ENCODE measurements at regions not wholly inside any gene's neighbourhood (a gene's known extent, or its start where the extent isn't known, plus 50 kb on each side); places are given as distances from the start of the nearest gene placed in this dataset.
"Not testable (repeated sequence)": the region's sequence is repeated elsewhere in the genome, so short reads cannot be mapped to it uniquely, and the experiment has no call there.

- TF ChIP-seq ZNF274 (IDR thresholded peaks at IDR 0.05; ENCODE audit: low read depth, low read length), result no peak
These were observed 317.1 kb downstream of the MAT2B start for GRCh38 chr5:163822548-163822947.

GRCh38 chr5:163825661-163826060 lies 320.2 kb downstream of the MAT2B start:
- no peak for TF ChIP-seq ZNF274 (IDR thresholded peaks at IDR 0.05; ENCODE audit: low read depth, low read length)
- H3K4me3 ChIP-seq (ENCODE audit: low read length), result no peak overlapping the region

More at GRCh38 chr5:163822548-163822947, 317.1 kb downstream of the MAT2B start:
- no peak overlapping the region for H3K4me3 ChIP-seq (ENCODE audit: low read length)

DNA sequence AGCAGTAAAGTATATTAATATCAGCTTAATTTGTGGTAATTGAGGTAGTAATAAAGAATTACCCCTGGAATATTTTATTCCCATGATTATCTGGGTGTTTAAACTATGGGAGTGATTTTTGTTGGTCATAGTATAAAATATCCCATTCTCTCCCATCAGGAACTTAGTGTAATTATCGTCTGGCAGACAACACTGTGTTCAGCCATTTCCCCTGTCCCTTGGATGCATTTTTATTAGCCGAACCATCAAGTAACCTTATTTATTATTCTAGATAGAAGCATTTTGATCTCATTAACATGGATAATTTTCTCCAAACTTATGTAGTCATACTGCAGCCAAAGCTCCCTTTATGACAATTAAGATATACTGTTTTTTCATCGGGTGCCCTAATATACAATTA lies 320.8 kb downstream of the MAT2B start:
- H3K4me3 ChIP-seq (ENCODE audit: low read length), result no peak overlapping the region
- TF ChIP-seq ZNF274 (IDR thresholded peaks at IDR 0.05; ENCODE audit: low read depth, low read length), result no peak

DNA sequence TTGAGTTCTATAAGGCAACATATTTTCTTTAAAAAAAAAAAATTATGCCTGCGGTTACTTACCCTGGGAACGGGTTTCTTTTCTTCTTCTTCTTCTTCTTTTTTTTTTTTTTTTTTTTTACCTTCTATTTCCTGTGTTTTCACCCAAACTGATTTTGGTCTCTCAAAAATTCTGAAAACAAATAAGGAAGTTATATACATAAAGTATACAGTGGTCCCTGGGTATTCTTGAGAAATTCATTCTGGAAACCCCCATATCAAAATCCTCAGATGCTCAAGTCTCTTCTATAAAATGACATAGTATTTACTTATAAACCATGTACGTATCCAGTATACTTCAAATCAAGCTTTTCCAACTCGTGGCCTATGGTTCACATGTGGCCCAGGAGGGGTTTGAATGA lies 326.7 kb downstream of the MAT2B start:
- TF ChIP-seq ZNF274 (IDR thresholded peaks at IDR 0.05; ENCODE audit: low read depth, low read length), result no peak

DNA sequence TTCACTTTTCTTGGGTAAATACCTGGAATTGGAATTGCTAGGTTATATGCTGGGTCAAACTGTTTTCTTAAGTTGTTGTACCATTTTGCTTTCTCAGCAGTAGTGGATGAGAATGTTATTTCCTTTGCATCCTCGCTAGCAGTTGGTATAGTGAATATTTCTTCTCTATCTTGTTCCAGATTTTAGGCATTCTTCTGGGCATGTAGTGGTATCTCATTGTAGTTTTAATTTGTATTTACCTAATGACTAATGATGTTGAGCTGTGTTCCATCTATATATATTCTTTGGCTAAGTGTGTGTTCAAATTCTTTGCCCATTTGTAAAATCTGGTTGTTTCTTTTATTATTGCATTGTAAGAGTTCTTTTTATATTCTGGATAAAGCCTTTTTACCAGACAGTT lies 333.3 kb downstream of the MAT2B start:
- no peak for TF ChIP-seq ZNF274 (IDR thresholded peaks at IDR 0.05; ENCODE audit: low read depth, low read length)
- H3K4me3 ChIP-seq (ENCODE audit: low read length), result no peak overlapping the region

More for the DNA sequence above, 326.7 kb downstream of the MAT2B start:
- H3K4me3 ChIP-seq (ENCODE audit: low read length), result no peak overlapping the region

DNA sequence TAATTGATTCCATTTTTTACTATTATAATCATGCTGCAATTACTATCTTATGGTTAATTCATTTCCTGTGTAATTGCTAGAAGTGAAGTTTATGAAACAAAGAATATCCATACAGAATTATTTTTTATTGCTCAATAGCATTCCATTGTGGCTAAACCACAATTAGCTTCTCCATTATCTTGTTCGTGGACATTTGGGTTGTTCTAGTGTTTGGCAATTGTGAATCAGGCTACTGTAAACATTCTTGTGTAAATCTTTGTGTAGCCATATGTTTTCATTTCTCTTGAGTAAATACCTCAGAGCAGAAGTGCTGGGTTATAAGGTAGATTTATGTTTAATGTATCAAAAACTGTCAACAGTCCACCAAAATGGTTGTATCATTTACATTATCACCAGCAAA lies 341.1 kb downstream of the MAT2B start:
- H3K4me3 ChIP-seq (ENCODE audit: low read length), result no peak overlapping the region
- TF ChIP-seq ZNF274 (IDR thresholded peaks at IDR 0.05; ENCODE audit: low read depth, low read length), result no peak

- no peak for TF ChIP-seq ZNF274 (IDR thresholded peaks at IDR 0.05; ENCODE audit: low read depth, low read length)
- H3K4me3 ChIP-seq (ENCODE audit: low read length), result no peak overlapping the region
These were observed 350.3 kb downstream of the MAT2B start for GRCh38 chr5:163855754-163856153.

GRCh38 chr5:163861670-163862069 lies 356.3 kb downstream of the MAT2B start:
- no peak overlapping the region for H3K4me3 ChIP-seq (ENCODE audit: low read length)
- TF ChIP-seq ZNF274 (IDR thresholded peaks at IDR 0.05; ENCODE audit: low read depth, low read length), result no peak

DNA sequence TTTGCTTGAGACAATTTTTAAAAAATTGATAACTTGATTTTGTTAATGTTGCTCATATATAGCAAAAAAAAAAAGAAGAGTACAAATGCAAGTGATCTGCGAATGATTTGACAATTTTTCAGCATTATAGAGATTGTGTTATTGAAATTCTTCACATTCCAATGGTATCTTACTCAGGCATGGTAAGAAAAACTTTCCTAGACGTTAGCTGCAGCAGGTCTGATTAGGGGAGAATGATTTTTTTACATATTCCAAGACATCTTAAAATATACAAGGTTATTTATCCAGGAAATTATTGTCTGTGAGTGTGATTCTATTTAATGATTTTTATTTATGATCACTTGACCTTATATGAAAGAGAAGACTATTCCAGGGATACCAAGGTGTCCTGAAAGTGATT lies 361.9 kb downstream of the MAT2B start:
- no peak for TF ChIP-seq ZNF274 (IDR thresholded peaks at IDR 0.05; ENCODE audit: low read depth, low read length)

DNA sequence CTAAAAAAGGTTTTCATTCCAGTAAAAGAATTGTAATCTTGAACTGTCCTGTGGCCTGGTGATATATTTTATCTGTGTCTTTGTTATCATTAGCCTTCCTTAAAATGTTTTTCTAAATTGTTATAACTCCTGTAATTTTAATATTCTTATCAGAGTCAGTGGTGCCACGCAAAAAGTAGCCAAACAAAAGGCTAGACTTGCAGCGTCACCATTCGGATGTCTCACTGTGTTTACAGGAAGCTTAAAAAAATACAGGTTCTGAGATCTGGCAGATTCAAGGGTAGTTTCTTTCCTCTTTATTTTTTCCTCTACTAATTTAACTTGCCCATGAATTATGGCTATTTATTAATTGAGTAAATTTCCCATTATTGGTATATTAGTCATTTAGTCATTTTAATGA lies 362.3 kb downstream of the MAT2B start:
- no peak for TF ChIP-seq ZNF274 (IDR thresholded peaks at IDR 0.05; ENCODE audit: low read depth, low read length)

More for the DNA sequence above, 361.9 kb downstream of the MAT2B start:
- H3K4me3 ChIP-seq (ENCODE audit: low read length), result no peak overlapping the region

DNA sequence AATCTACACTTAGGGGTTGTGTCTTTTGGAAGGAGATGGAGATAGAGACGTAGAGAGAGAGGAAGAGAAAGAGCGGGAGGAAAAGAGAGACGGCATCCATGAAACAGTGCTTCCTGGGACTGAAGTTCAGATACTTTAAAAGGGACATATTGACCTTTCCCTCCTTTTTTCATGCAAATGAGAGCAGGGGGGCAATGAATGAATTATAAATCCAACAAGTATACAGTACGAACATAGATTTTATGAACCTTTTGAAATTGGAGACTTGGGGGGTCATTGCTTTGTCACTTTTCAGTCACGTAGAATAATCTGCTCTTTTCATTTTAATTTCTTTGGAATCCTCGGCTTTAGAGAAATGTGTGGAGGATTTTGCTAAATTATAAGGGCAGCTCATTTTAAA lies 364.2 kb downstream of the MAT2B start:
- TF ChIP-seq ZNF274 (IDR thresholded peaks at IDR 0.05; ENCODE audit: low read depth, low read length), result no peak
- H3K4me3 ChIP-seq (ENCODE audit: low read length), result no peak overlapping the region

More for the DNA sequence above, 362.3 kb downstream of the MAT2B start:
- H3K4me3 ChIP-seq (ENCODE audit: low read length), result no peak overlapping the region

GRCh38 chr5:163870441-163870840 lies 365.0 kb downstream of the MAT2B start:
- no peak for TF ChIP-seq ZNF274 (IDR thresholded peaks at IDR 0.05; ENCODE audit: low read depth, low read length)

GRCh38 chr5:163874431-163874830 lies 369.0 kb downstream of the MAT2B start:
- no peak for TF ChIP-seq ZNF274 (IDR thresholded peaks at IDR 0.05; ENCODE audit: low read depth, low read length)
- no peak overlapping the region for H3K4me3 ChIP-seq (ENCODE audit: low read length)

More at GRCh38 chr5:163870441-163870840, 365.0 kb downstream of the MAT2B start:
- no peak overlapping the region for H3K4me3 ChIP-seq (ENCODE audit: low read length)

DNA sequence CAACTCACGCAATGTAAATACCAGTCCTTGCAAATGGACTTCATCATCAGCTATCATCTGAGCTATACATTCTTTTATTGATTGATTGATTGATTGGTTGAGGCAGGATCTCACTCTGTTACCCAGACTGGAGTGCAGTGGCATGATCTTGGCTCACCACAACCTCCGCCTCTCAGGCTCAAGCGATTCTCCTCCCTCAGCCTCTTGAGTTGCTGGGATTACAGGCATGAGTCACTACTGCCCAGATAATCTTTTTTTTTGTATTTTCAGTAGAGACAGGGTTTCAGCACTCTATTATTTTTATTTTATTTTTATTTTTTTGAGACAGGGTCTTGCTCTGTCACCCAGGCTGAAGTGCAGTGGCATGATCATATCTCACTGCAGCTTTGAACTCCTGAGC lies 369.5 kb downstream of the MAT2B start:
- H3K4me3 ChIP-seq (ENCODE audit: low read length), result not testable (repeated sequence)

DNA sequence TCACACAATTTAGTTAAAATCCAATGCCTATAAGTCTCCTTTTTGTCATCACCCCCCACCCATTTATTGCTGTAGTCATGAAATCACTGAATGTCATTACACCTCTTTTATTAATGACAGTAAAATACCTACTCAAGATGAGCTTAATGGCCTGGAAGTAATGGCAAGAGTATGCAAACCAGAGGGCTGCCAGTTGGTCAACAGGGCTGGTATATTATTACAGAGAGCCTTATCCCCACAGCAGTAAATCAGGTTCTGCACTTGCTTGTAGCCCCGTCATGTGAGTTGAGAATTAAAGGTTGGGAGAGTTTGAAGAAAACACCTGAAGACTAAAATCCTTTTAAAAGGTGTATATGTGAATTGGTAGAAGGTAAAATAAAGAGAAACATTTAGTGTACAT lies 372.4 kb downstream of the MAT2B start:
- no peak for TF ChIP-seq ZNF274 (IDR thresholded peaks at IDR 0.05; ENCODE audit: low read depth, low read length)
- no peak overlapping the region for H3K4me3 ChIP-seq (ENCODE audit: low read length)

GRCh38 chr5:163878490-163878889 lies 373.1 kb downstream of the MAT2B start:
- H3K4me3 ChIP-seq (ENCODE audit: low read length), result no peak overlapping the region
- no peak for TF ChIP-seq ZNF274 (IDR thresholded peaks at IDR 0.05; ENCODE audit: low read depth, low read length)
